ENCODE measurements at regions not wholly inside any gene's neighbourhood (a gene's known extent, or its start where the extent isn't known, plus 50 kb on each side); places are given as distances from the start of the nearest gene placed in this dataset.

DNA sequence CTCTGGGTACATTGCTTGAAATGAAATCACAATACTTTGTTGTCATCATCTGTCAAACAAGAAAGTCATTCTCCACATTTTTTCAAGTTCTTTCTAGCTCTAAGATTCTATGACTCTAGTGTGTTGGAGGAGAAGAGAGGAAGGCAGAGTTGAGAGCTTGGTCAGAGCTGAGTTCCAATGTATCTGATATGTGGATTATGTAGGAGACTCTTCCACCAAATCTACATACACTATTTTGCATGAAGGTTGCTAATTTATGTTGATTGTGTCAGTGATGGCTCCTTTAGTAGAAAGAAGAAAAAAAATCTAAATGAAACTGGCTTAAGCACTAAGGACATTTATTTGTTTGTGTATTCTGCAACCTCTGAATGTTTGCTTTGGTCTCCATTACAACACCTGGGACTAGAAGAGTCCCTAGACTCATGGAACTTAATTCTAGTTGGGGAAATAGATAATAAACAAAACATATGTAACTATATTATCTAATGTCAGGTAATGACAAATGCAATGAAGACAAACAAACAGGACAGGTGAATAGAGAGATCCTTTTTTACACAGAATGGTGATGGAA is 691.9 kb downstream of the UQCRFS1 start:
- DNase-seq = no peak

DNA sequence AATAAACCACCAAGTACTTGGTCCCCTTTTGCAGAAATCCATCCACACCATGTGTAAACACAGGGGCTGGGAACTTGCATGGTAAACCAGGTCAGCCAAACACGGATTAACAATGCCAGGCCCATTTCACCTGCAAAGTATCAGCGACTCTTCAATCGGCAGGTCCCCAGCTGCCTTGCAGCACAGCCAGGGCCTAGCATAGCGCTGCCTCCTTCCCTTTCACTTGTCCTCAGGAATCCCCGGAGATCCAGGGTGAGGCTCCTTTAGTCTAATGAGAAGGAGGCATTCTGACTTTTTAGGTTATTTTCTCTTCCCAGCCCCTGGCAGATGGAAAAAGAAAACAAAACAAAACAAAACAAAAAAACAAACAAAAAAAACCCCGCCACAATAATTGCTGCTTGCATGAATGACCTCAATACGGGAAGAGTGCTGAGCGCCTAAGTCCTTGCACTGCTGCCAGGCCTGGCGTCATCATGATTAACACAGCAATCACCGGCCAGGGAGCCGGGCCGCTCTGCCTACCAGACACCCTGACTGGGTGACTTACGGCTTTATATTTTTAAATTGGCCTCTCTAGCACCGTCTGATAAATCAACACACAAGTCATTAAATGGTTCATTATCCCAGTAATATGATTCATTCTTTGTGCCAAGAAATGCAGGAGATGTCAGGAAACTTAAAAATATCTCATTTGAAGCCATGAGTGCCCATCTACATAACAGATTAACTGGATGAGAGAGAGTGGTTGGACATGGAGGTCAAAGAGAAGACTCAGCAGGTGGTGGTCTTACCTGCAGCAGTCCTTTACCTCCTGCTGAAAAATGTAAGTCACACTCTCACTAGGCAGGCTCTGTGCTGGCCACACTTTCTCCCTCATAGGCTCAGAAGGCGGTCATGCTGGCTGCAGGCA is 692.7 kb downstream of the UQCRFS1 start:
- no peak for DNase-seq

DNA sequence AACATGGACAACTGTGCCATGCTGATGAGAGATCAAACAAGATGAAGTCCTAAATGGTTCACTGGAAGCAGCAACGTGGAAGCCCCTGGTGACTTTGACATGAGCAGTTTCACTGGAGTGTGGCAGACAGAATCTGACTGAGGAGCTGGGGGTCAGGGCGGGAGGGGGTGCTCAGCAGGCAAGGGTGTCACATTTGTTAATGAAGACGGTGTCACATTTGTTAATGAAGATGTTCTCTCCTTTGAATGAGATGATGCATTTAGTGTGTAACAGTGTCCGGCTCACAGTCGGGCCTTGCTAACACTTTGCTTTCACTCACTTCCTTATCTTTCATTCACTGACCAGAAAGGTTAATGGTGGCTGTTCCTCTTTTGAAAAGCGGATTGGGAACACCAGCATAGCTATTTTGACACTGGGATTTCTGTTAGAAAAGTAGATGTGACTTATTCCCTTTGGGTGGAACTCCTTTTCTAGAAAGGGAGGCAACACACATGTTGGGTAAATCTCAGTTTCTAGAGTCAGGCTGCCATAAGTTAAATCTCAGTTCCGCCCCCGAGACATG is 693.7 kb downstream of the UQCRFS1 start:
- DNase-seq = no peak

DNA sequence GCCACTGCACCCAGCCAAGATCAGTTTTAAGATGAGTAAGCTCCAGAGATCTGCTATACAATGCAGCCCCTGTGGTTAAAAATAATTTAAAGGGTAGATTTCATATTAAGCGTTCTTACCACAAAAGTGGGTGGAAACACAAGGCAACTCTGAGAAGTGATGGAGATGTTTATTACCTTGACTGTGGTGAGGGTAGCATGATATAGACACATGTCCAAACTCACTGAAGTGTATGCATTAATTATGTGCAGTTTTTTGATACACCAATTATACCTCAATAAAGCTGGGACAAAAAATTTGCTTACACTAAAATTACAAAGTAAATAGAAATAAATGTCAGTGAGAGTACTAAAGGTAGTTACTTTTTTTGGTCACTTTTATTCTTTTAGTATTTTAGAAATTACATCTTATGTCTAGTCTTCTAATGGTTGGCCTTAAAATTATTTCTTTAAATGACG is 696.5 kb downstream of the UQCRFS1 start:
- DNase-seq = no peak

DNA sequence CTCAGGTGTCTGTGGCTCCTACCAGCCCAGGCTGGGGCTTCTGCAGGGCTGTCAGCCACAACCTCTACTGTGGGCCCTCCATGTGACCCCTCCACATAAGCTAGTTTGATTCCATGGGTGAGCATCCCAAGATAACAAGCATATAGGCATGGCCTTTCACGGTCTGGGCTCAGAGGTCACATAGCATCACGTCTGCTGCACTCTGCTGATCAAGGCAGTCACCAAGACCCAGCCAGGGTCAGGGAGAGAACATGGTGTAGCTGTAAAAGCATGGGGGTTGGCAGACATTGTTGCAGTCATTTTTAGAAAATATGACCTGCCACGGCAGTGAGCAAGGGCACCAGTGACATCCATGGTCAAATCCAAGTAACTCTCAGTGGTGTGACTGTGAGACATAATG is 698.8 kb downstream of the UQCRFS1 start:
- DNase-seq = no peak

- DNase-seq = no peak
Measured at GRCh38 chr19:28511655-28512054, 701.3 kb downstream of the UQCRFS1 start.

- DNase-seq = no peak
Measured at GRCh38 chr19:28509079-28509895, 703.7 kb downstream of the UQCRFS1 start.

- no peak for DNase-seq
Measured at GRCh38 chr19:28508666-28509065, 704.3 kb downstream of the UQCRFS1 start.

GRCh38 chr19:28505933-28506332 is 707.0 kb downstream of the UQCRFS1 start:
- DNase-seq = no peak

GRCh38 chr19:28505134-28505533 is 707.8 kb downstream of the UQCRFS1 start:
- DNase-seq = no peak

GRCh38 chr19:28504727-28505126 is 708.2 kb downstream of the UQCRFS1 start:
- no peak for DNase-seq

DNA sequence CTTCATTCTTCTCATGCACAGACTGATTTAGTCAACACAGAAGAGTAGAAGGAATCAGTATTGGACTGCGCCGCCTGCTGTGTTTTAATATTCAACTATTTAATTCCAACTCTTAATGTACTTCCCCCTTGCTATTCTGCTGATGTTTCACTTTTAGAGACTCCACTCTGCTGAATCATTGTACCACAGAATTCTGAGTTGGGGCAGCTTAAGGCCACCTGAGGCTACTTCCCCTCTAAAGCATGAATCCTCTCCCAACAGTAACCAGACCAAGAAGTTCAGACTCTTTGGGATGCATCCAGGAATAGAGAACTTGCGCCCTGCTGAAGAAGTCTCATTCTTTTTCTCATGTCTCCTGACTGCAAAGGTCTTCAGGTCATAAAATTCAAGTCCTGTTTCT is 708.8 kb downstream of the UQCRFS1 start:
- DNase-seq = no peak

DNA sequence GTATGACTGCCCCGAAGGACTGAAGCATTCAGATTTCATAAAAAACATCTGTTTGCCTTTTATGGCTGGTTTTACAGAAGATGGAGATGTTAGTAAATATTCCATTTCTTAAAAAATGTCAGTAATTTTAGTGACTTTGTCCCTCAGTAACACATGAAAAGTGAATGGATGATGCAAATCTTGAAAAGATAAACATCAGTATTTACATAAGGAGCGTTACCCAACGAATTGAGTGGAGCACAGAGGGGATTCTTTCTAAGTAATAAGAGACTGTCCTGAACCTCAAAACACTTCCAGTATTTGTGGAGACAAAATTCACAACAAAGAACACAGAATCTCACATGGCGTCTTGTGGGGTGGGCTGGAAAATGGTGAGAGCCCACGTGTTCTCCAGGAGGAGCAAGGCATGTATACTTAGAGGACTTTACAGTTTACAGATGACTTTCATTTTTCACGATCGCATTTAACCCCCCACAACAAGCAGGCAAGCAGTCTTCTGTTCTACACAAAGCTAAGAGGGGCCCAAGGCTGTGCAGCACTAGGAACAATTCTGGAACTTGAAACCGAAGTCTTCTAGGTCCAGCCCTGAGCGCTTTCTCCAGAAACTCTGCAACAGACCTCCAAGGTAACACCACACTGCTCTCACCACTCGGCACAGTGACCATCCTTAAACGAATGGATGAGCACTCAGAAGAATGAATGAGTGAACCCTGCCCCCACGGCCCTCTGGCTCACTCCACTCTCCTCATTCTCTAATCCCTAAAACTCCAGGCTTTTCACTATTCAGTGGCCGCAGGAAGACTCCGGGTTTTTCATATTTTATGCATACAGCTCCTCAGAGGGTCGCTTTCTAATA is 709.8 kb downstream of the UQCRFS1 start:
- DNase-seq = no peak

GRCh38 chr19:28501976-28502375 is 711.0 kb downstream of the UQCRFS1 start:
- no peak for DNase-seq

DNA sequence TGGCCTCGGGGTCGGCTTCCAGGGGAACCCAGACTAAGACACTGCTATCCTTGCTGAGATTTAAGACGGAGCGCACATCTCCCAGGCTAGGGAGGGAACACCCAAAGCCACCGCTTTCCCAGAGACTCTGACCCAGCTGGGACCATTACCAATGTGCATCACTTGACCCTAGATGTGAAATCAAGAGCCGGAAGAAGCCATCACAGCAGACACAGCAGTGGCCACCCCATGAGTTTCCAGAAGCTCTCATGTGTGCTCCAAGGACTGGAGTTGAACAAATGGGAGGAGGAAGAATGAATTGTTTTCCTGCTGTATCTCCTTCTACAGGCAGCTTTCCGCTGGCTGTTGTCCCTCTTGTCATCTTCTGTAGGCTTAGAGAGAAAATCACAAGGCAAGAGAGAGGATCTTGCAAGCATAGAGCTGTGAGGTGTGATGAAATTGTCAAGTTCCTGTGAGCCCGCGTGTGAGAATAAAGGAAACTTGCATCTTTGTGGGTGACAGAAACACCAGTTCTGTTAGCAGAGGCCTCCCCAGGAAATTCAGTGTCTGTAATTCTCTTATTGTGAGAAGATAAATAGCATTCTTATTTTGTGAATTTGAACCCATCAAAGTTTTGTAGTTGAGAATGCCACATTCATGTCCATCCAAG is 711.8 kb downstream of the UQCRFS1 start:
- no peak for DNase-seq

GRCh38 chr19:28500296-28500695 is 712.7 kb downstream of the UQCRFS1 start:
- DNase-seq = no peak

DNA sequence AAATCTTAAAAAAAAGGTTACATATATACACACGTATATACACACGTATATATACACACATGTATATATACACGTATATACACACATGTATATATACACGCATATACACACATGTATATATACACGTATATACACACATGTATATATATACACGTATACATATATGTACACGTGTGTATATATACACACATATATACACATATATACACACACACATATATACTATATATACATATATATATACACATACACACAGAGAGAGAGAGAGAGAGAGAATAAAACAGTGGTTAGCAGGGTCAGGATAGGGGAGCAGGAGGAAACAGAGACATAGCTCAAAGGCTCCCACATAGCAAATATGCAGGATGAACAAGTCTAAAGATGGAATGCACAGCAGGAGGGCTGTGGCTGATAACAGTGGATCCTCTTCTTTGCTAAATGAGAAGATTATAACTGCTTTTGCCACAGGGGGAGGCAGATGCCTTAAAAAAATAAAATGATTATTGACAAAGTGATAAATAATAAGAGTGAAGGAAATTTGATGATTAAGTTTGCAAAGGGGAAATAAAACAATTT is 714.5 kb downstream of the UQCRFS1 start:
- DNase-seq = no peak

DNA sequence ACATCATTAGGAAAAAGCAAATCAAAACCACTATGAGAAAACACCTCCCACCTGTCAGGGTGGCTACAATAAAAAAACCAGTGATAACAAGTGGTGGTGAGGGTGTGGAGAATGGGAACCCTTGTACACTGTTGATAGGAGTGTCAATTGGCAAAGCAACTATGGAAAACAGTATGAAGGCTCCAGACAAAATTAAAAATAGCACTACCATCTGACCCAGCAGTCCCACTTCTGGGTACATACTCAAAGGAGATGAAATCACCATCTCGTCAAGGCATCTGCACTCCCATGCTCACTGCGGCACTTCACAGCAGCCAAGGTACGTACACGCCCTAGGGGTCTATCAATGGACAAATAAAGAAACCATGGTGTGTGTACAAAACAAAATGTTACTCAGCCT is 715.1 kb downstream of the UQCRFS1 start:
- DNase-seq = no peak

GRCh38 chr19:28497137-28497536 is 715.8 kb downstream of the UQCRFS1 start:
- no peak for DNase-seq

DNA sequence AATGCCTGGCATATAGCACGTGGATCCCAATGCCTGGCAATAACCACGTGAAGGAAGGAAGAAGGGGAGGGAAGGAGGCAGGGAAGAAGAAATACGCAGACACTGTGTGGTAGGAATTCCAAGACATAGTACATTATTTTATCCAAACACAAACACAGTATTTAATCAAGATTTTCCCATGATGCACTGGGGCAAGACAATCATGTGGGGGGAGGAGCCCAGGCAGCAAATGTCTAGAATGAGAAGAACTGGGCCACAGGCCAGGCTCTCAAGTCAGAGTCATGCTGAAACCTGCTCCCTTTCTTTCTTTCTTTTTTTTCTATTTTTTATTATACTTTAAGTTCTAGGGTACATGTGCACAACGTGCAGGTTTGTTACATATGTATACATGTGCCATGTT is 717.9 kb downstream of the UQCRFS1 start:
- DNase-seq = no peak

- no peak for DNase-seq
Measured at GRCh38 chr19:28494461-28494860, 718.5 kb downstream of the UQCRFS1 start.
